ENCODE measurements at regions not wholly inside any gene's neighbourhood (a gene's known extent, or its start where the extent isn't known, plus 50 kb on each side); places are given as distances from the start of the nearest gene placed in this dataset.

DNA sequence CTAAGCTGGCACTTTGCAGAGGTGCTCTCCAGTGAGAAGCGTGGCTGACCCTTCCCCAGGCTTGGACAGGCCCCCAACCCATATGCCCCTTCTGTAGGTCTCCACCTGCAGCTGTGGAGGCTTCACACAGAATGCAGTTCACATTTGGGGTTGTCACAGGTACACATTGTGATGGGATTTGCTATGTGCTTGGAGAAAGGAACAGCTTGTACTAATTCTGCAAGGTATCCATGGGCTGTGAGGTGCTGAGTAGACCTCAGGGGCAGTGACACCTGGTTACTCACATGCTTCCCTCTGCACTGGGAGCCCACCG lies 188.9 kb downstream of the CXCL12 start:
- no peak overlapping the region for H2AFZ ChIP-seq (ENCODE audit: low read depth, low read length, poor library complexity, severe bottlenecking)
- no peaks in the 10 kb centered on the region for H3K36me3 ChIP-seq (ENCODE audit: control insufficient read depth in 1 of 2, insufficient read depth in 2 of 2, low read length in 2 of 2)
- H3K9me3 ChIP-seq (ENCODE audit: control insufficient read depth in 1 of 2, insufficient read depth in 1 of 2, low read depth in 1 of 2, low read length in 2 of 2), result no peaks in the 10 kb centered on the region
- BruUV-seq (replicated peaks), result no TSS peak
- ATAC-seq, result no peak
- H3K4me1 ChIP-seq (ENCODE audit: control insufficient read depth in 1 of 2, insufficient read depth in 2 of 2, low read length in 2 of 2), result no peaks in the 10 kb centered on the region; a peak in 1 of 4 replicates
- ChIA-PET RAD21 (ENCODE audit: low non-redundant PET in 1 of 2, low total read pairs in 2 of 2, uncharacterized antibody in 2 of 2, unreplicated experiment in 2 of 2) (no interaction called here), POLR2A (no interaction called here), CTCF (no interaction called here)
- no peak overlapping the region for H3K9ac ChIP-seq (ENCODE audit: low read length)
- intact Hi-C loops (cut with micrococcal nuclease), result no loop called here
- no peaks in the 10 kb centered on the region for H3K79me2 ChIP-seq (ENCODE audit: insufficient read depth, low read length)
- DNase-seq (ENCODE audit: low read depth, low spot score), result no peak
- H3K9me2 ChIP-seq (ENCODE audit: insufficient read depth), result no peaks in the 10 kb centered on the region
- H3K4me3 ChIP-seq (replicated peaks in 1 of 2; ENCODE audit: low read depth in 1 of 2, low read length in 2 of 2), result no peak overlapping the region
- no peaks in the 10 kb centered on the region for H4K20me1 ChIP-seq (ENCODE audit: insufficient read depth)
- H3K4me2 ChIP-seq (ENCODE audit: low read length), result no peak overlapping the region
- no peak for TF ChIP-seq SRF (IDR thresholded peaks at IDR 0.05; ENCODE audit: low read depth)
- TF ChIP-seq, protein P1, sequence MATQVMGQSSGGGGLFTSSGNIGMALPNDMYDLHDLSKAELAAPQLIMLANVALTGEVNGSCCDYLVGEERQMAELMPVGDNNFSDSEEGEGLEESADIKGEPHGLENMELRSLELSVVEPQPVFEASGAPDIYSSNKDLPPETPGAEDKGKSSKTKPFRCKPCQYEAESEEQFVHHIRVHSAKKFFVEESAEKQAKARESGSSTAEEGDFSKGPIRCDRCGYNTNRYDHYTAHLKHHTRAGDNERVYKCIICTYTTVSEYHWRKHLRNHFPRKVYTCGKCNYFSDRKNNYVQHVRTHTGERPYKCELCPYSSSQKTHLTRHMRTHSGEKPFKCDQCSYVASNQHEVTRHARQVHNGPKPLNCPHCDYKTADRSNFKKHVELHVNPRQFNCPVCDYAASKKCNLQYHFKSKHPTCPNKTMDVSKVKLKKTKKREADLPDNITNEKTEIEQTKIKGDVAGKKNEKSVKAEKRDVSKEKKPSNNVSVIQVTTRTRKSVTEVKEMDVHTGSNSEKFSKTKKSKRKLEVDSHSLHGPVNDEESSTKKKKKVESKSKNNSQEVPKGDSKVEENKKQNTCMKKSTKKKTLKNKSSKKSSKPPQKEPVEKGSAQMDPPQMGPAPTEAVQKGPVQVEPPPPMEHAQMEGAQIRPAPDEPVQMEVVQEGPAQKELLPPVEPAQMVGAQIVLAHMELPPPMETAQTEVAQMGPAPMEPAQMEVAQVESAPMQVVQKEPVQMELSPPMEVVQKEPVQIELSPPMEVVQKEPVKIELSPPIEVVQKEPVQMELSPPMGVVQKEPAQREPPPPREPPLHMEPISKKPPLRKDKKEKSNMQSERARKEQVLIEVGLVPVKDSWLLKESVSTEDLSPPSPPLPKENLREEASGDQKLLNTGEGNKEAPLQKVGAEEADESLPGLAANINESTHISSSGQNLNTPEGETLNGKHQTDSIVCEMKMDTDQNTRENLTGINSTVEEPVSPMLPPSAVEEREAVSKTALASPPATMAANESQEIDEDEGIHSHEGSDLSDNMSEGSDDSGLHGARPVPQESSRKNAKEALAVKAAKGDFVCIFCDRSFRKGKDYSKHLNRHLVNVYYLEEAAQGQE (IDR thresholded peaks at IDR 0.05; ENCODE audit: low read depth), result no peak
- TF ChIP-seq EZH2phosphoT487 (IDR thresholded peaks at IDR 0.05; ENCODE audit: borderline replicate concordance), result no peak
- no peak for TF ChIP-seq YY1 (IDR thresholded peaks at IDR 0.05; ENCODE audit: extremely low read depth, insufficient replicate concordance, low read depth, low read length)
- no peak for TF ChIP-seq JUND (IDR thresholded peaks at IDR 0.05)
- TF ChIP-seq POLR2A (IDR thresholded peaks at IDR 0.05; ENCODE audit: borderline replicate concordance, extremely low read depth, insufficient read depth, insufficient read length), result no peak
- TF ChIP-seq ELF1 (IDR thresholded peaks at IDR 0.05; ENCODE audit: borderline replicate concordance, low read depth), result no peak
- no peak for TF ChIP-seq EGR1 (IDR thresholded peaks at IDR 0.05; ENCODE audit: low read depth)
- TF ChIP-seq, protein P2, sequence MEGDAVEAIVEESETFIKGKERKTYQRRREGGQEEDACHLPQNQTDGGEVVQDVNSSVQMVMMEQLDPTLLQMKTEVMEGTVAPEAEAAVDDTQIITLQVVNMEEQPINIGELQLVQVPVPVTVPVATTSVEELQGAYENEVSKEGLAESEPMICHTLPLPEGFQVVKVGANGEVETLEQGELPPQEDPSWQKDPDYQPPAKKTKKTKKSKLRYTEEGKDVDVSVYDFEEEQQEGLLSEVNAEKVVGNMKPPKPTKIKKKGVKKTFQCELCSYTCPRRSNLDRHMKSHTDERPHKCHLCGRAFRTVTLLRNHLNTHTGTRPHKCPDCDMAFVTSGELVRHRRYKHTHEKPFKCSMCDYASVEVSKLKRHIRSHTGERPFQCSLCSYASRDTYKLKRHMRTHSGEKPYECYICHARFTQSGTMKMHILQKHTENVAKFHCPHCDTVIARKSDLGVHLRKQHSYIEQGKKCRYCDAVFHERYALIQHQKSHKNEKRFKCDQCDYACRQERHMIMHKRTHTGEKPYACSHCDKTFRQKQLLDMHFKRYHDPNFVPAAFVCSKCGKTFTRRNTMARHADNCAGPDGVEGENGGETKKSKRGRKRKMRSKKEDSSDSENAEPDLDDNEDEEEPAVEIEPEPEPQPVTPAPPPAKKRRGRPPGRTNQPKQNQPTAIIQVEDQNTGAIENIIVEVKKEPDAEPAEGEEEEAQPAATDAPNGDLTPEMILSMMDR (IDR thresholded peaks at IDR 0.05 in 2 of 3, conservative IDR thresholded peaks at IDR 0.05 in 1 of 3; ENCODE audit: borderline replicate concordance in 1 of 3, insufficient read depth in 1 of 3, low read depth in 2 of 3, low read length in 2 of 3), result no peak
- TF ChIP-seq CBX3 (IDR thresholded peaks at IDR 0.05; ENCODE audit: low read depth), result no peak
- TF ChIP-seq MAX (IDR thresholded peaks at IDR 0.05), result no peak
- peaks cover 11% of the 10 kb centered on the region; the same call in 1 of the 2 replicates for H3K27me3 ChIP-seq (ENCODE audit: insufficient read depth, low read length)
- H3K27ac ChIP-seq (ENCODE audit: low read depth, low read length), result no peak overlapping the region

Measured in HCT116 (cell line).